Right lung (tissue), 2 donors: ENCODE measurements at regions not wholly inside any gene's neighbourhood (a gene's known extent, or its start where the extent isn't known, plus 50 kb on each side); places are given as distances from the start of the nearest gene placed in this dataset.
"Not testable (repeated sequence)": the region's sequence is repeated elsewhere in the genome, so short reads cannot be mapped to it uniquely, and the experiment has no call there.

Experiments used
- DNase-seq, 2 donors: peaks; one replicate each; pipeline ENCODE4 v3.0.0-alpha.2; 2013

DNA sequence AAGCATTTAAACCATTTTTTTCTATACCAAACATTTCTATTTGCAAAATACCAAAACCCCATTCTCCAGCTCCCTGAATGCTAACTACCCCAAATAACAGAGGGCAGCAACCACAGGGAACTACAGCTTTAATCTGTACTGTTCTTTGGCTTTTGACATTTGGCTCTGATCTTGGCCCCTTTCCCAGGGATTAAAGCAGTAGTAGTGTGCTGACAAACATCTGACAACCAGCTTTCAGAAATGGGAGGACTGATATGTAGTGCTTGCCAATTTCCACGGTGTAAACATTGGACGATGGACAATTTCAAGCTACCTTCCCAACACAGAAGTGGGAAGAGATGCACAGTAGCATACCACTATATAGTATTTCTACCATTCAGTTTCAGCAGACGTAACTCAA lies 88.4 kb upstream of the TEAD1 start:
- DNase-seq = no peak

GRCh38 chr11:12587333-12587991 lies 86.8 kb upstream of the TEAD1 start:
- no peak for DNase-seq

DNA sequence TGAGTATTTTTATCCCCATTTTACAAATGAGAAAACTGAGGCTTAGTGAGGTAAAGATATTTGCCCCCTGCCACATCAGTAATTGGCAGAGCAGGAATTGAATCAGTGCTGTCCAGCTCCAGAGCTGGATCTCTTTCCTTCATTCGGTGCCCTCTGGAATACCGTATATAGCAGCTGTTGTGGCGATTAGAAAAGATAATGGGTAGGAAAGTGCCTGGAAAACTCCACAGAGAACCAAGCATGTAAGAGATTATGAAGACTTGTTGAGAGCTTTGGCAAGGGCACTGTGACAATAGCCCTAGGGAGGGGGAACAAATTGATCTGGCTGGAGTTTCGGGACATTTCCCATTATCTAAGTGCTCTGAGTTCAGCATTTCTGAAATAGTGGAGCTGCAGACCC lies 82.5 kb upstream of the TEAD1 start:
- DNase-seq = no peak

DNA sequence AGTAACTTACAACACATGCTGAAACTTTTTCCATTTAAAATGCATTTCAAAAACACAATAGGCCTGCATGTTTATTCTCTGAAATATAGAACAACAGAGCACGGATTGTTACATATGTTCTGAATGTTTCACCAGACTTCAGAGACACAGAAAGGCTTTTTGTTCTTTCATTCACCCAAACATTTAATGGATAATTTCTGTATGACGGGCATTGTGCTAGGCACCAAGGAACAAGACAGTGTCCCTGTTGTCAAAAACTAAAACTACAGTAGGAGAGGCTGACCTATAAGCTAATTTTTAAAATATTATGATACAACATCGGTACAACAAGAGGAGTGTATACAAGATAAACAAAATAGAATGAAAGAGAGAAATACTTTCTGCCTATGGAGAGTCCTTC lies 81.9 kb upstream of the TEAD1 start:
- DNase-seq = no peak

GRCh38 chr11:12595089-12595847 lies 79.0 kb upstream of the TEAD1 start:
- DNase-seq = not testable (repeated sequence)

GRCh38 chr11:12598330-12599256 lies 75.6 kb upstream of the TEAD1 start:
- no peak for DNase-seq

GRCh38 chr11:12599408-12600143 lies 74.6 kb upstream of the TEAD1 start:
- peak; percentile 38 to 48 for DNase-seq

- no peak for DNase-seq
Observed at GRCh38 chr11:12600829-12601228, 73.4 kb upstream of the TEAD1 start.

- no peak for DNase-seq
Observed at GRCh38 chr11:12602421-12602820, 71.8 kb upstream of the TEAD1 start.

DNA sequence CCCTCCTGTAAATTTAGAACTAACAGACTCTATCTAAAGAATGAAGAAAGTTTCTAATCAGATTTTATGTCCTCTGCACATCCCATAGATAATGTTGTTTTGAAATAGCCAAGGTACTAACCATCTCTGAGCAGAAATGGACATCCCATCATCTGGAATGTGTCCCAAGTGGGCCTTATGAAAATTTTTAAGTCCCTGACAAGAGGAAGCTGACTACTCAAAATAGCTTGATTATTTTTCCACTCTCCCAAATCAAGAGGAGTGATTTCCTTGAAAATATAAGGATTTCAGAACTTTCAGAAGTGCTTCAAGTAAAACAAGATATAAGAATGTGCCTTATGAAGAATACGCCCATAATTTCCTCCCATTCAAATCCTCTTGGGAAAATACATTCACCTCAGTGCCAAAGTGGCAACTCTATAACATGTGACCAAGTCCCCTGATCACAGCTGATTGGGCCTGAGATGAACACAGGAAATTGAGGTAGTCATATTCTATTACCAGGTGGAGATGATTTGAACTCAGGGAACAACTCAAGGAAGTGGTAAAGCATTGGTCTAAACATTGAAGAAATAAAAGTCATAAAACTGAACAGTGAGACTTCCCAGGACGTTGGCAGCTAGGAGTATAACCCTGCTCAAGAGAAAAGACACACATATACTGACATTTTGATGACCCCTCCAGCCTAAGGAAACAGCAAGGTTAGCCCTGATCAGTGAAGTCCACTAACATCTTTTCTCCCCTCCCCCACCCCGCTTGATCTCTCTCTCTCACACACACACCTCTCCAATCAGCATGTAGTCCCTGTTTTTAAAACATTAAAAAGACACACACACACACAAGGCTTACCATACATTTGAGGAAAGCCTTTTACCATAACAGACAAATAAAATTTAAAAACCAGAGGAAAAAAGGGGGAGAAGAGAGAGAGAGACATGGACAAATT lies 70.8 kb upstream of the TEAD1 start:
- no peak for DNase-seq

- no peak for DNase-seq
Observed at GRCh38 chr11:12604557-12605153, 69.6 kb upstream of the TEAD1 start.

- no peak for DNase-seq
Observed at GRCh38 chr11:12606597-12606996, 67.6 kb upstream of the TEAD1 start.

DNA sequence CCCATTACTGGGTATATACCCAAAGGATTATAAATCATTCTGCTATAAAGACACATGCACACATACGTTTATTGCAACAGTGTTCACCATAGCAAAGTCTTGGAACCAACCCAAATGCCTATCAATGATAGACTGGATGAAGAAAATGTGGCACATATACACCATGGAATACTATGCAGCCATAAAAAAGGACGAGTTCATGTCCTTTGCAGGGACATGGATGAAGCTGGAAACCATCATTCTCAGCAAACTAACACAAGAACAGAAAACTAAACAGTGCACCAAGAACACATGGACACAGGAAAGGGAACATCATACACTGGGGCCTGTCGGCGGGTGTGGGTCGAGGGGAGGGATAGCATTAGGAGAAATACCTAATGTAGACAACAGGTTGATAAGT lies 65.5 kb upstream of the TEAD1 start:
- DNase-seq = not testable (repeated sequence)

GRCh38 chr11:12611352-12611751 lies 62.9 kb upstream of the TEAD1 start:
- DNase-seq = no peak

- DNase-seq = no peak
Observed at GRCh38 chr11:12617632-12618031, 56.6 kb upstream of the TEAD1 start.

GRCh38 chr11:12618743-12619540 lies 55.3 kb upstream of the TEAD1 start:
- no peak for DNase-seq

- no peak for DNase-seq
Observed at GRCh38 chr11:12623869-12624268, 50.4 kb upstream of the TEAD1 start.
